Tibial nerve (tissue), 4 donors: ENCODE measurements at regions not wholly inside any gene's neighbourhood (a gene's known extent, or its start where the extent isn't known, plus 50 kb on each side); places are given as distances from the start of the nearest gene placed in this dataset.

Experiments
- DNase-seq, 2 donors: peaks; one replicate each; pipeline ENCODE4 v3.0.0-alpha.2; 2019; ENCODE audit warnings: low spot score in 2 of 2
- H3K27ac ChIP-seq, 4 donors: fragments of 200-600 bp; sonication (generic) in 3 of 4; one replicate each; pipeline ENCODE4 v1.5.1; 2017 to 2019; ENCODE audit warnings: mild to moderate bottlenecking in 1 of 4
- H3K27me3 ChIP-seq, 2 donors: fragments of 200-600 bp; sonication (generic) in 1 of 2; one replicate each; pipeline versions ENCODE4 v1.5.1 to v1.6.0; 2017 to 2019
- H3K36me3 ChIP-seq, 3 donors: fragments of 200-600 bp; sonication (generic); one replicate each; pipeline ENCODE4 v1.5.1; 2018 to 2019
- H3K4me1 ChIP-seq, 4 donors: fragments of 200-600 bp; sonication (generic) in 3 of 4; one replicate each; pipeline ENCODE4 v1.5.1; 2017 to 2019
- H3K4me3 ChIP-seq, 4 donors: fragments of 200-600 bp; sonication (generic) in 3 of 4; one replicate each; pipeline ENCODE4 v1.5.1; 2017 to 2019; ENCODE audit warnings: mild to moderate bottlenecking in 1 of 4, moderate library complexity in 1 of 4
- H3K9me3 ChIP-seq, 4 donors: fragments of 200-600 bp; sonication (generic) in 3 of 4; one replicate each; pipeline ENCODE4 v1.5.1; 2017 to 2019
- EP300 ChIP-seq, 2 donors: sonication (generic); formaldehyde crosslinking; IDR thresholded peaks; one replicate each; pipeline ENCODE4 v1.6.1; 2017; ENCODE audit warnings: antibody characterized with exemption in 2 of 2, mild to moderate bottlenecking in 1 of 2
- POLR2A ChIP-seq, 2 donors: fragments of 450-650 bp; IDR thresholded peaks; one replicate each; pipeline ENCODE4 v1.6.1; 2017; ENCODE audit warnings: antibody characterized with exemption in 2 of 2, mild to moderate bottlenecking in 2 of 2, moderate library complexity in 2 of 2
- WGBS, 2 donors: methylation state at CpG; one replicate each; pipeline ENCODE4 v1.1.5; 2018; 5-methylcytosine and 5-hydroxymethylcytosine counted together
- TF ChIP-seq, protein P1 (sequence below), 5 experiments: fragments of 200-600 bp in 3 of 5; fragments of 450-650 bp in 2 of 5; sonication (generic) in 3 of 5; IDR thresholded peaks; one replicate each; pipeline ENCODE4 v1.5.1; 2016 to 2019; ENCODE audit warnings: antibody characterized with exemption in 5 of 5, mild to moderate bottlenecking in 3 of 5, moderate library complexity in 2 of 5

DNA sequence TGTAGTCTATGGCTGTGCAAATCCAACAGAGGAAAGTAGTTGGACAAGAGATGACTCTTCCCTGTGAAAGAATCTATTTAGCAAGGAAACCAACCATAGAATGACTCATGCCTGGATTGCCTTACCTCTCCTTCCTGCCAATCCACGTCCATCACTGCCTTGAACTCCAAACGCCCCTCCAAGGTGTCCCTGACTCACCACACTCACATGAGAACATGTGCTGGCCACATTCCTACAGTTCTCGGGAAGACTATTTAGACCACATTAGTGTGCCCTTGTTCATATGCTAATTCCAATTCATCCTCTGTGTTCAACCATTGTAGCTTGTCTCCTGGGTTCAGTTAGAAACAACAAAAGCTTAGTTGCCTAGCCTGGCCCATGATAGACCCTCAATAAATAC, 157.3 kb downstream of the SLC30A10 start:
- Histone ChIP-seq H3K27me3 (no peaks in the 10 kb centered on the region), H3K27ac (no peak overlapping the region), H3K36me3 (no peaks in the 10 kb centered on the region), H3K4me3 (no peak overlapping the region), H3K4me1 (no peaks in the 10 kb centered on the region), H3K9me3 (no peaks in the 10 kb centered on the region)
- TF ChIP-seq POLR2A (IDR thresholded peaks at IDR 0.05): no peak
- TF ChIP-seq, protein P1, sequence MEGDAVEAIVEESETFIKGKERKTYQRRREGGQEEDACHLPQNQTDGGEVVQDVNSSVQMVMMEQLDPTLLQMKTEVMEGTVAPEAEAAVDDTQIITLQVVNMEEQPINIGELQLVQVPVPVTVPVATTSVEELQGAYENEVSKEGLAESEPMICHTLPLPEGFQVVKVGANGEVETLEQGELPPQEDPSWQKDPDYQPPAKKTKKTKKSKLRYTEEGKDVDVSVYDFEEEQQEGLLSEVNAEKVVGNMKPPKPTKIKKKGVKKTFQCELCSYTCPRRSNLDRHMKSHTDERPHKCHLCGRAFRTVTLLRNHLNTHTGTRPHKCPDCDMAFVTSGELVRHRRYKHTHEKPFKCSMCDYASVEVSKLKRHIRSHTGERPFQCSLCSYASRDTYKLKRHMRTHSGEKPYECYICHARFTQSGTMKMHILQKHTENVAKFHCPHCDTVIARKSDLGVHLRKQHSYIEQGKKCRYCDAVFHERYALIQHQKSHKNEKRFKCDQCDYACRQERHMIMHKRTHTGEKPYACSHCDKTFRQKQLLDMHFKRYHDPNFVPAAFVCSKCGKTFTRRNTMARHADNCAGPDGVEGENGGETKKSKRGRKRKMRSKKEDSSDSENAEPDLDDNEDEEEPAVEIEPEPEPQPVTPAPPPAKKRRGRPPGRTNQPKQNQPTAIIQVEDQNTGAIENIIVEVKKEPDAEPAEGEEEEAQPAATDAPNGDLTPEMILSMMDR (IDR thresholded peaks at IDR 0.05): no peak
- TF ChIP-seq EP300 (IDR thresholded peaks at IDR 0.05): no peak
- DNase-seq: no peak
- WGBS, 2 donors: 46 to 52% methylated on average over 3 of the region's 3 CpGs

- H3K4me3 ChIP-seq: no peak overlapping the region
- no peak overlapping the region for H3K27ac ChIP-seq
- H3K36me3 ChIP-seq: no peaks in the 10 kb centered on the region
- DNase-seq: no peak
- TF ChIP-seq POLR2A (IDR thresholded peaks at IDR 0.05) (no peak), EP300 (IDR thresholded peaks at IDR 0.05) (no peak)
- TF ChIP-seq, protein P1 (IDR thresholded peaks at IDR 0.05): no peak
- 54 to 72% methylated on average over 2 of the region's 2 CpGs for WGBS, 2 donors
- H3K4me1 ChIP-seq: no peaks in the 10 kb centered on the region
- H3K9me3 ChIP-seq: no peaks in the 10 kb centered on the region
- H3K27me3 ChIP-seq: no peaks in the 10 kb centered on the region
Measured at GRCh38 chr1:219763321-219763720, 150.4 kb upstream of the ZC3H11B start.

DNA sequence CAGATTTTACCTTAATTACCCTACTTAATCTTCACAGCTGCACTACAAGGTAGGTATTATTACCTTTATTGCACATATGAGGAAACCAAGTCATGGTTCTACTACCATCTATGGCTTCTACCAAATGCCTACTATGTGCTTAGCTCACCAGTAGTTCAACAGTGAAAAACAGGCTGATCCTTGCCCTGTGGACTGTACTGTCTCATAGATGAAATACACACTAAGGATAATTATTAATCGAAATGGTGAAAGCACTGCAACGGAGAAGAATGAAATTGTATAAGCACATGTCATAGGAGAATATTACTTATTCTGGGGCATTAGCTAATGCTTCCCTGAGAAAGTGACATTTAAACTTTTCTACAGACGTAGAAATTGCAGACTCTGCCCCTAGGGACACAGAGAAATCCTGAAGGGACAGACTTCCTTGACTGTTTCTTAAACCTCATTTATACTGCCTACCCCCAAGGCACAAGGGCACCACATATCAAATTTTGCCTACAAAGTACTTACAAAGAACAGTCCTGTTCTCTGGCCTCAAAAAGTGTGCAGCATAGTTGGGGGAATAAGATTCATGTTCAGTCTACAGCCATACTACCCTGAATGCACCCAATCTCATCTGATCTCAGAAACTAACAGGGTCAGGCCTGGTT, 148.4 kb upstream of the ZC3H11B start:
- Histone ChIP-seq H3K27me3 (no peaks in the 10 kb centered on the region), H3K27ac (no peak overlapping the region), H3K4me1 (no peaks in the 10 kb centered on the region), H3K9me3 (no peaks in the 10 kb centered on the region), H3K4me3 (no peak overlapping the region), H3K36me3 (no peaks in the 10 kb centered on the region)
- WGBS, 2 donors: 43 to 48% methylated on average over 3 of the region's 3 CpGs
- DNase-seq: no peak
- no peak for TF ChIP-seq POLR2A (IDR thresholded peaks at IDR 0.05)
- TF ChIP-seq, protein P1 (IDR thresholded peaks at IDR 0.05): no peak
- TF ChIP-seq EP300 (IDR thresholded peaks at IDR 0.05): no peak

DNA sequence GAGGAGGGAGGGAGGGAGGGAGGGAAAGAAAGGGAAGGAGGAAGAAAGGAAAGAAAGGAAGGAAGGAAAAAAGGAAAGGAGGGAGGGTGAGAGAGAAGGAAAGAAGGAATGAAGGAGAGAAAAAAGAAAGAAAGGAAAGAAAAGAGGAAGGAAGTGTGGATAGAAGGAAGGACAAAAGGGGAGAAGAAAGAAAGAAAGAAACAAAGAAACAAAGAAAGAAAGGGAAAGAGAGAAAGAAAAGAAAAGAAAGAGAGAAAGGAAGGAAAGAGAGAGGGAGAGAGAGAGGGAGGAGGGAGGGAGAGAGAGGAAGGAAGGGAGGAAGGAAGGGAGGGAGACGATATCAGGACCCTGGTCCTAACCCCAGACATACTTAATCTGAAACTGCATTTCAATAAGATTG, 146.2 kb upstream of the ZC3H11B start:
- Histone ChIP-seq H3K9me3 (no peaks in the 10 kb centered on the region), H3K4me3 (no peak overlapping the region), H3K27ac (no peak overlapping the region), H3K27me3 (no peaks in the 10 kb centered on the region), H3K4me1 (no peaks in the 10 kb centered on the region), H3K36me3 (no peaks in the 10 kb centered on the region)
- TF ChIP-seq, protein P1 (IDR thresholded peaks at IDR 0.05): no peak
- no peak for TF ChIP-seq EP300 (IDR thresholded peaks at IDR 0.05)
- TF ChIP-seq POLR2A (IDR thresholded peaks at IDR 0.05): no peak
- DNase-seq: no peak
- WGBS, 2 donors: 19 to 30% methylated on average over 1 of the region's 1 CpG

DNA sequence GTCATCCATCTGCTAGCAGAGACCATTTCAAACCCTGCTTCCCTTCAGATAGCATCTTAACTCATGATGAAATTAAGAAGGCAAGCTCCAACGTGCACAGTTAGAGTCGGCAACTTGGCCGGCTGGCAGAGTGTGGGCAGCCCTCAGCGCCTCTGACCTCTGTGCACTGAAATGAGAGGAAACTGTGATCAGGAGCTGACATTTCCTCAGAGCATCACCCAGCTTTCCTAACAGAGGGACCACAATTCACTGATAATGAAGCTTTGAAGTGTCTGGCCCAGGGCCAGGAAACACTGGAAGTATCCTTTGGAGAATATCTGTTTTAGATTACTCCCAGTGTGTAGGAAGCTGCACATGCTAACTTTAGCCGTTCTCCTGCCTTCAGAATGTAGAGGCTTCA, 145.0 kb upstream of the ZC3H11B start:
- Histone ChIP-seq H3K4me3 (no peak overlapping the region), H3K27me3 (no peaks in the 10 kb centered on the region), H3K9me3 (no peaks in the 10 kb centered on the region), H3K36me3 (no peaks in the 10 kb centered on the region), H3K4me1 (no peaks in the 10 kb centered on the region), H3K27ac (no peak overlapping the region)
- 25 to 35% methylated on average over 5 of the region's 5 CpGs for WGBS, 2 donors
- TF ChIP-seq, protein P1 (IDR thresholded peaks at IDR 0.05): no peak
- TF ChIP-seq EP300 (IDR thresholded peaks at IDR 0.05): no peak
- no peak for TF ChIP-seq POLR2A (IDR thresholded peaks at IDR 0.05)
- DNase-seq: no peak
